ENCODE measurements at regions not wholly inside any gene's neighbourhood (a gene's known extent, or its start where the extent isn't known, plus 50 kb on each side); places are given as distances from the start of the nearest gene placed in this dataset.

- no peak for DNase-seq
Observed at GRCh38 chr14:78075033-78075432, 95.1 kb upstream of the NRXN3 start.

- DNase-seq: peak; percentile 30
Observed at GRCh38 chr14:78075555-78076277, 94.5 kb upstream of the NRXN3 start.

- DNase-seq: no peak
Observed at GRCh38 chr14:78081245-78081644, 88.9 kb upstream of the NRXN3 start.

GRCh38 chr14:78083837-78084236 is 86.3 kb upstream of the NRXN3 start:
- DNase-seq: no peak

GRCh38 chr14:78086342-78086741 is 83.8 kb upstream of the NRXN3 start:
- no peak for DNase-seq

- peak; percentile 13 for DNase-seq
Observed at GRCh38 chr14:78088916-78089315, 81.3 kb upstream of the NRXN3 start.

- no peak for DNase-seq
Observed at GRCh38 chr14:78090864-78091263, 79.3 kb upstream of the NRXN3 start.

GRCh38 chr14:78091361-78091760 is 78.8 kb upstream of the NRXN3 start:
- no peak for DNase-seq

- no peak for DNase-seq
Observed at GRCh38 chr14:78092040-78092439, 78.1 kb upstream of the NRXN3 start.

GRCh38 chr14:78103271-78103670 is 66.9 kb upstream of the NRXN3 start:
- no peak for DNase-seq

GRCh38 chr14:78104160-78104559 is 66.0 kb upstream of the NRXN3 start:
- no peak for DNase-seq

- no peak for DNase-seq
Observed at GRCh38 chr14:78104655-78105054, 65.5 kb upstream of the NRXN3 start.

- DNase-seq: no peak
Observed at GRCh38 chr14:78106381-78106780, 63.8 kb upstream of the NRXN3 start.

- no peak for DNase-seq
Observed at GRCh38 chr14:78107166-78107565, 63.0 kb upstream of the NRXN3 start.

GRCh38 chr14:78119440-78119839 is 50.7 kb upstream of the NRXN3 start:
- no peak for DNase-seq
